ENCODE measurements at regions not wholly inside any gene's neighbourhood (a gene's known extent, or its start where the extent isn't known, plus 50 kb on each side); places are given as distances from the start of the nearest gene placed in this dataset.

GRCh38 chr5:66472010-66472409 is 124.2 kb upstream of the MAST4 start:
- TF ChIP-seq CTCF (IDR thresholded peaks at IDR 0.05) (no peak), POLR2A (IDR thresholded peaks at IDR 0.05) (no peak)

All from uterus (tissue), 2 donors.